ENCODE measurements at regions not wholly inside any gene's neighbourhood (a gene's known extent, or its start where the extent isn't known, plus 50 kb on each side); places are given as distances from the start of the nearest gene placed in this dataset.

- H3K9me3 ChIP-seq (ENCODE audit: severe bottlenecking) = no peaks in the 10 kb centered on the region
- no peaks in the 10 kb centered on the region for H3K4me1 ChIP-seq (ENCODE audit: insufficient read depth, poor library complexity, severe bottlenecking)
- H3K4me3 ChIP-seq (ENCODE audit: severe bottlenecking) = no peak overlapping the region
- H3K36me3 ChIP-seq (ENCODE audit: low read depth) = no peaks in the 10 kb centered on the region
- no peak for DNase-seq (ENCODE audit: low spot score)
- H3K27ac ChIP-seq (ENCODE audit: poor library complexity, severe bottlenecking) = no peak overlapping the region
- TF ChIP-seq, protein P1, sequence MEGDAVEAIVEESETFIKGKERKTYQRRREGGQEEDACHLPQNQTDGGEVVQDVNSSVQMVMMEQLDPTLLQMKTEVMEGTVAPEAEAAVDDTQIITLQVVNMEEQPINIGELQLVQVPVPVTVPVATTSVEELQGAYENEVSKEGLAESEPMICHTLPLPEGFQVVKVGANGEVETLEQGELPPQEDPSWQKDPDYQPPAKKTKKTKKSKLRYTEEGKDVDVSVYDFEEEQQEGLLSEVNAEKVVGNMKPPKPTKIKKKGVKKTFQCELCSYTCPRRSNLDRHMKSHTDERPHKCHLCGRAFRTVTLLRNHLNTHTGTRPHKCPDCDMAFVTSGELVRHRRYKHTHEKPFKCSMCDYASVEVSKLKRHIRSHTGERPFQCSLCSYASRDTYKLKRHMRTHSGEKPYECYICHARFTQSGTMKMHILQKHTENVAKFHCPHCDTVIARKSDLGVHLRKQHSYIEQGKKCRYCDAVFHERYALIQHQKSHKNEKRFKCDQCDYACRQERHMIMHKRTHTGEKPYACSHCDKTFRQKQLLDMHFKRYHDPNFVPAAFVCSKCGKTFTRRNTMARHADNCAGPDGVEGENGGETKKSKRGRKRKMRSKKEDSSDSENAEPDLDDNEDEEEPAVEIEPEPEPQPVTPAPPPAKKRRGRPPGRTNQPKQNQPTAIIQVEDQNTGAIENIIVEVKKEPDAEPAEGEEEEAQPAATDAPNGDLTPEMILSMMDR (IDR thresholded peaks at IDR 0.05; ENCODE audit: poor library complexity, severe bottlenecking) = no peak
- no peak for ATAC-seq (ENCODE audit: low read depth)
- no peaks in the 10 kb centered on the region for H3K27me3 ChIP-seq (ENCODE audit: insufficient read depth, poor library complexity, severe bottlenecking)
Observed at GRCh38 chr10:81759111-81759510, 115.9 kb upstream of the NRG3 start.

DNA sequence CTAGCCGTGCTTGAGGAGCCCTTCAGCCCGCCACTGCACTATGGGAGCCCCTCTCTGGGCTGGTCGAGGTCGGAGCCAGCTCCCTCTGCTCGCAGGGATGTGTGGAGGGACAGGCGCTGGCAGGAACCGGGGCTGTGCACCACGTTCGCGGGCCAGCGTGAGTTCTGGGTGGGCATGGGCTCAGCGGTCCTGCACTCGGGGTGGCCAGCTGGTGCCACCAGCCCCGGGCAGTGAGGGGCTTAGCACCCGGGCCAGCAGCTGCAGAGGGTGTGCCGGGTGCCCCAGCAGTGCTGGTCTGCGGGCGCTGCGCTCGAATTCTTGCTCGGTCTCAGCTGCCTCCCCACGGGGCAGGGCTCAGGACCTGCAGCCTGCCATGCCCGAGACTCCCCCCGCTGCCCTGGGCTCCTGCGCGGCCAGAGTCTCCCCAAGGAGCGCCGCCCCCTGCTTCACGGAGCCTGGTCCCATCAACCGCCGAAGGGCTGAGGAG lies 90.8 kb upstream of the NRG3 start:
- DNase-seq (ENCODE audit: low spot score) = no peak
- H3K4me3 ChIP-seq (ENCODE audit: severe bottlenecking) = no peak overlapping the region
- no peak for ATAC-seq (ENCODE audit: low read depth)
- TF ChIP-seq, protein P1 (IDR thresholded peaks at IDR 0.05; ENCODE audit: poor library complexity, severe bottlenecking) = no peak
- no peaks in the 10 kb centered on the region for H3K36me3 ChIP-seq (ENCODE audit: low read depth)
- H3K27me3 ChIP-seq (ENCODE audit: insufficient read depth, poor library complexity, severe bottlenecking) = no peaks in the 10 kb centered on the region
- H3K9me3 ChIP-seq (ENCODE audit: severe bottlenecking) = no peaks in the 10 kb centered on the region
- H3K27ac ChIP-seq (ENCODE audit: poor library complexity, severe bottlenecking) = no peak overlapping the region
- no peaks in the 10 kb centered on the region for H3K4me1 ChIP-seq (ENCODE audit: insufficient read depth, poor library complexity, severe bottlenecking)

GRCh38 chr10:81792729-81793128 lies 82.3 kb upstream of the NRG3 start:
- no peaks in the 10 kb centered on the region for H3K4me1 ChIP-seq (ENCODE audit: insufficient read depth, poor library complexity, severe bottlenecking)
- H3K27me3 ChIP-seq (ENCODE audit: insufficient read depth, poor library complexity, severe bottlenecking) = no peaks in the 10 kb centered on the region
- TF ChIP-seq, protein P1 (IDR thresholded peaks at IDR 0.05; ENCODE audit: poor library complexity, severe bottlenecking) = no peak
- H3K9me3 ChIP-seq (ENCODE audit: severe bottlenecking) = no peaks in the 10 kb centered on the region
- H3K36me3 ChIP-seq (ENCODE audit: low read depth) = no peaks in the 10 kb centered on the region
- H3K4me3 ChIP-seq (ENCODE audit: severe bottlenecking) = no peak overlapping the region
- ATAC-seq (ENCODE audit: low read depth) (no peak), DNase-seq (ENCODE audit: low spot score) (no peak)
- no peak overlapping the region for H3K27ac ChIP-seq (ENCODE audit: poor library complexity, severe bottlenecking)

- Histone ChIP-seq H3K4me1 (ENCODE audit: insufficient read depth, poor library complexity, severe bottlenecking) (no peaks in the 10 kb centered on the region), H3K27me3 (ENCODE audit: insufficient read depth, poor library complexity, severe bottlenecking) (no peaks in the 10 kb centered on the region), H3K4me3 (ENCODE audit: severe bottlenecking) (no peak overlapping the region), H3K27ac (ENCODE audit: poor library complexity, severe bottlenecking) (no peak overlapping the region), H3K36me3 (ENCODE audit: low read depth) (no peaks in the 10 kb centered on the region), H3K9me3 (ENCODE audit: severe bottlenecking) (no peaks in the 10 kb centered on the region)
- TF ChIP-seq, protein P1 (IDR thresholded peaks at IDR 0.05; ENCODE audit: poor library complexity, severe bottlenecking) = no peak
- ATAC-seq (ENCODE audit: low read depth) (no peak), DNase-seq (ENCODE audit: low spot score) (no peak)
Observed at GRCh38 chr10:81806842-81807241, 68.2 kb upstream of the NRG3 start.

- TF ChIP-seq, protein P1 (IDR thresholded peaks at IDR 0.05; ENCODE audit: poor library complexity, severe bottlenecking) = no peak
- Histone ChIP-seq H3K4me3 (ENCODE audit: severe bottlenecking) (no peak overlapping the region), H3K36me3 (ENCODE audit: low read depth) (no peaks in the 10 kb centered on the region), H3K9me3 (ENCODE audit: severe bottlenecking) (no peaks in the 10 kb centered on the region), H3K4me1 (ENCODE audit: insufficient read depth, poor library complexity, severe bottlenecking) (no peaks in the 10 kb centered on the region), H3K27me3 (ENCODE audit: insufficient read depth, poor library complexity, severe bottlenecking) (no peaks in the 10 kb centered on the region), H3K27ac (ENCODE audit: poor library complexity, severe bottlenecking) (no peak overlapping the region)
- ATAC-seq (ENCODE audit: low read depth) (no peak), DNase-seq (ENCODE audit: low spot score) (no peak)
Observed at GRCh38 chr10:81814842-81815241, 60.2 kb upstream of the NRG3 start.

All from RWPE2 (cell line).